CD1c-positive myeloid dendritic cell (primary cell): ENCODE measurements at regions not wholly inside any gene's neighbourhood (a gene's known extent, or its start where the extent isn't known, plus 50 kb on each side); places are given as distances from the start of the nearest gene placed in this dataset.

ENCODE experiments used
- DNase-seq: peaks from one replicate; pipeline ENCODE4 v3.0.0-alpha.2; 2016; ENCODE audit errors: extremely low spot score

GRCh38 chr15:31262143-31262530 is 64.5 kb upstream of the KLF13 start:
- DNase-seq = no peak

- peak; percentile 93 for DNase-seq
These were observed 63.5 kb upstream of the KLF13 start for GRCh38 chr15:31262901-31263671.

DNA sequence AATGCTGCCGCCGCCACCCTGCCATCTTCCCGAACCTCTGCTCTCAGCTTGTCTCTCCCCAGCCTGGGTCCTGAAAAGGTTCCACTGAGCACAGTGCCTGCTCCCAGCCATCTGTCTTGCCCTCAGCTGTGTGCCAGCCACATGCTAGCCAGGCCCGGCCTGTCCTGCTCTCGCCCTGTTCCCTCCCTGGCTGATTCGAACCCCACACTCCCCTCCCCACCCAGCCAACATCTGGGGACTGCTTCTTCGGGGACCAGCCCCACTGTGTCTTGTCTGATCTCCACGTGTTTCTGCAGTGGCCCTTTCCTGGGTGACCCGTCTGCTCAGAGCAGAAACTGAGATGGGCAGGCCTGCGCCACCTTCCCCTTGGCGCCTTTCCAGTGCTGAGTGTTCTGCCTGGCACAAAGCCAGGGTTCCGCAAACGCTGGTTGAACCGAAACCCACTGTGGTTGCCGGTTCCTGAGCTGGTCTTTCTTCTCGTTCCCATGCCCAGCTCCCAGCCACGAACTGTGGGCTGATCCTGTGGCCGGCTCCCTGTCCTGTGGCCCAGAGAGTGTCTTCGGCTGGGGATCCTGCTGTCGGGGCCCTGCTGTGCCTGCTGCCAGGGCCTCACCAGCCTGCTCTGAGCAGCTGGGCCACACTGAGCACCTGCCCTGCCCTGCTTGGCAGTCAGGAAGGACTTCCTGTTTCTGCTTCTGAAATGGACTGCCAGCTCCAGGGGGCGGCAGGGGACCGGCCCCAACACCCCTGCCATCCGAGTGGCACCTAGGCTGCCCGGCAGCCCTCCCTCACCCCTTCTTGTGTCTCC is 62.7 kb upstream of the KLF13 start:
- DNase-seq = peak; percentile 99

- no peak for DNase-seq
These were observed 62.0 kb upstream of the KLF13 start for GRCh38 chr15:31264559-31265089.

DNA sequence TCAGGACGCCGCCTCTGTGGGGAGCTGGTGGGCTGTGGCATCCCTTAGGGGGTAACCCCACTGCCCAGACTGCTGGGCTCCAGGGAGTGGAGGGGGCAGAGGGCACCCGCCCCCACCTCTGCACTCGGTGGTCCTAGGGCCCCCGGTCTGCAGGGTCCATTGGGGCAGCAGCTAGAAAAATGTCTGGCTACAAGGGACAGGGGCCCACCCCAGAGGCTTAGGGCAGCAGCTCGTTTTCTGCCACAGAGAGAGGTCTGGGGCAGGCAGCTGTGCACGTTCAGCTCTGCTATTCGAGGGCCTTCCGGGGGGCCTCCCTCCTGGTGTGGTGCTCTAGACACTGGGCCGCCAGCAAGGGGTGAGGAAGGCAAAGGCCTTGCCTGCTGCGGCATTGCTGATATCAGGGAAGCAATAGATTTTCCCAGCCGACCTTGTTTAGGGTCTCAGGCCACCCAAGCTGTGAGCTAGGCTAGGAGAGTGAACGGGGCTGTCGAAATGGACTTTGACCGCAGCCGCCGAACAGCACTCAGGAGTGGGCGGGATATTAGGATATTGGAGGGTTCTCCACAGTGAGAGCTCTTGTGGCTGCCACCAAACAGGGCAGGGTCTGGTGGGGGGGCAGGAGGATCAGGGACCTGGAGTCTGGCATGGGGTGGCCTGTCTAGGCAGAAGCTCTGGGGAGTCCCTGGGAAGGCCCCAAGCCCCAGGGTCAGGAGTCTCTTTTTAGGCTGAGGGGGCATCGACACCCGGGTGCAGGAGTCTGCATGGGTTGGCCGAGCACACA is 61.4 kb upstream of the KLF13 start:
- DNase-seq = peak; percentile 40

DNA sequence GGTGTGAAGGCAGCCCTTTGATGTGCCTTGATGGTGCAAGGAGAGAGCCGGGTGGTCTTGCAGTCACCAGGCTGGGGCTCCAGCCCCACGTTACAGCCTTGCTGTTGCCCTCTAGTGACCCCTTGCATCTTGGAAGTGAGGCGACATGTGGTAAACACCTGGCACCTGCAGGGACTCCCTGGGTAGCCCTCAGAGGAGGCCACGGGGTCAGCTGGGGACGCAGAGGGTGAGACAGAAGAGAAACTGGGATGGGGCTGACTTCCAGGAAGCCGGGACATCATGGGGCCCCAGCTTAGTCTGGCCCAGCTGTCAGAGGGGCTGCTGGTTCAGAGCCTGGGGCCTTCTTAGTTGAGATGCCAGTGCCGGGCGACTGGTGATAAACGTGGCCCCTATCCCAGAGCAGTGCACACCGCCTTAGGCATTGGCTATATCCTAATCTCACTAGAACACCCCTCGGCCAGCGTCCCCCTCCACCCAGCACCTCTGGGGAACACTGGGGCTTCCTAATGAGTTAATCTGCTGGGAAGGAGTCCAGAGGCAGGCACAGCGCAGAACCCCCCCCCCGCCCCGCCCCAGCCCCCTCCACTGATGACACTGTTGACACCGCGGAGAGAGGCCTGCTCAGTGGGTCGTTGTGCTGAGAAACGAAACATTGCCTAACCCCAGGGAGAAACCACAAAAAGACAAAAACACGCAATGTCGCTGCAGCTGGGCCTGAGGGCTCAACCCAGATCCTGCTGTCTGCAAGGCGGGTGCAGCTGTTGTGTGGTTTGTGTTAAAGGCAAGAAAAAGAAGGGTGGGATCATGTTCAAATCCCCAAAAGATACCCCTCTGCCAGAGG is 60.5 kb upstream of the KLF13 start:
- peak; percentile 87 for DNase-seq

DNA sequence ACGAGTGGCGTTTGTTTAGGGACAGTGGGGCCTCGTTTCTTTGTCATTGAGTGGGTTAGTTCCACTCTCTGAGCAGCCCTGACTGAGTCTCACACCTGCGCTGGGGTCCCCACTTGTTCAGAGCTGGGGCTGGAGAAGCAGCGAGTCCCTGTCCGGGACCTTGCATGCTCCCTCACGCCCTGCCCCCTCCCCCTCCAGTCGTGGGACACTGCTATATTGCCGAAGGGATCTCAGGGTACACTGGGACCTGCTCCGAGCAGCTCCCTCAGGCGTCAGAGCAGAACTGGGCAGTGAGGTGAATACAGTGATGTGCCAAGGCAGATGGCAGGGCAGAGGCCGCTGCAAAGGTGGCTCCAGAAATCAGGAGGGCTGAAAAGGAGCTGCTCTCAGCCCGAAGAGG is 59.9 kb upstream of the KLF13 start:
- peak; percentile 5 for DNase-seq

GRCh38 chr15:31267161-31268107 is 59.2 kb upstream of the KLF13 start:
- DNase-seq = no peak

GRCh38 chr15:31268108-31268501 is 58.5 kb upstream of the KLF13 start:
- DNase-seq = no peak

GRCh38 chr15:31268911-31269784 is 57.5 kb upstream of the KLF13 start:
- DNase-seq = no peak

- no peak for DNase-seq
These were observed 56.6 kb upstream of the KLF13 start for GRCh38 chr15:31269816-31270575.

GRCh38 chr15:31270767-31271166 is 55.9 kb upstream of the KLF13 start:
- peak; percentile 44 for DNase-seq

- DNase-seq = no peak
These were observed 55.4 kb upstream of the KLF13 start for GRCh38 chr15:31271224-31271635.

GRCh38 chr15:31271711-31272557 is 54.7 kb upstream of the KLF13 start:
- DNase-seq = no peak

DNA sequence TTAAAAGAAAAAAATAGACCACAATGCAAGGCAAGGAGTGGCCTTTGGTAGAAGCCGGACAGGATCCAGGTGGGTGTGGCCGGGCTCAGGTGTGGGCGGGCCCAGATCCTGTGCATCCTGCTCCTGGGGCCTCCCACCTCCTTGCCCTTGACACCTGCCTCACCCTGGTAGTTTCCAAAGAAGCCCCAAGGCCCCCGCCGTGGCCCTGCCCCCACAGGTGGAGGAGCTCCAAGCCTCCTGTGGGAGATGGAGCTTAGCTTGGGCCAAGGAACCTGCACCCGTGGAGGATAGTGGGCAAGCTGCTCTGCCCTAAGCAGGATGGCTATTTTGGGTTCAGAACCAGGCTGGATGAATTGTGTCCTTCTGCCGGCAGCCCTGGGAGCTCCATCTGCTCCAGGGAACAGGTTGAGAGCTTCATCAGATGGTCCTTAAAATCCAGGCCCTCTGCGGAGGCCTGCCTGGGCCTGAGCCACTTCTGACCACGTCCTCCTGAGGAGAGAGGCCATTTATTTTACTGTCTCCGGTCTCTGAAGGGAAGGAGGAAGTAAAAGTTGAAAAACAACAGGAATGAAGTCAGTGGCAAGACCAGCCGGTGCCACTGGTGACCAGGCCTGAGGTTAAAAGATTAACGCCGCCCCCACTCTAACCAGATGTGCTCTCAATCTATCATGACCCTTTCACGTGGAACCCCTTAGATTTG is 53.9 kb upstream of the KLF13 start:
- DNase-seq = peak; percentile 56

- DNase-seq = peak; percentile 34
These were observed 53.2 kb upstream of the KLF13 start for GRCh38 chr15:31273258-31273941.
